GM04503 (cell line): ENCODE measurements at regions not wholly inside any gene's neighbourhood (a gene's known extent, or its start where the extent isn't known, plus 50 kb on each side); places are given as distances from the start of the nearest gene placed in this dataset.

ENCODE experiments used
- DNase-seq: peaks from one replicate; pipeline ENCODE4 v3.0.0-alpha.2; 2012; ENCODE audit warnings: low read depth

- no peak for DNase-seq
Measured at GRCh38 chr2:12287220-12287751, 429.4 kb upstream of the TRIB2 start.

- no peak for DNase-seq
Measured at GRCh38 chr2:12288048-12288447, 428.7 kb upstream of the TRIB2 start.

- DNase-seq = no peak
Measured at GRCh38 chr2:12289120-12289802, 427.5 kb upstream of the TRIB2 start.

- no peak for DNase-seq
Measured at GRCh38 chr2:12291303-12291702, 425.4 kb upstream of the TRIB2 start.

GRCh38 chr2:12293874-12294273 lies 422.9 kb upstream of the TRIB2 start:
- no peak for DNase-seq

GRCh38 chr2:12295856-12296519 lies 420.7 kb upstream of the TRIB2 start:
- no peak for DNase-seq

- DNase-seq = no peak
Measured at GRCh38 chr2:12296915-12297314, 419.8 kb upstream of the TRIB2 start.

GRCh38 chr2:12298352-12298751 lies 418.4 kb upstream of the TRIB2 start:
- DNase-seq = no peak

GRCh38 chr2:12299431-12299830 lies 417.3 kb upstream of the TRIB2 start:
- no peak for DNase-seq

- no peak for DNase-seq
Measured at GRCh38 chr2:12300019-12300602, 416.6 kb upstream of the TRIB2 start.

GRCh38 chr2:12300927-12301326 lies 415.8 kb upstream of the TRIB2 start:
- no peak for DNase-seq

- no peak for DNase-seq
Measured at GRCh38 chr2:12302140-12302539, 414.6 kb upstream of the TRIB2 start.

- DNase-seq = no peak
Measured at GRCh38 chr2:12302691-12303090, 414.0 kb upstream of the TRIB2 start.

- DNase-seq = no peak
Measured at GRCh38 chr2:12303181-12304030, 413.3 kb upstream of the TRIB2 start.

- DNase-seq = no peak
Measured at GRCh38 chr2:12304564-12305171, 412.1 kb upstream of the TRIB2 start.

GRCh38 chr2:12305931-12306330 lies 410.8 kb upstream of the TRIB2 start:
- DNase-seq = no peak

- no peak for DNase-seq
Measured at GRCh38 chr2:12310399-12310798, 406.3 kb upstream of the TRIB2 start.

- no peak for DNase-seq
Measured at GRCh38 chr2:12313445-12314126, 403.1 kb upstream of the TRIB2 start.

- DNase-seq = no peak
Measured at GRCh38 chr2:12314127-12314760, 402.5 kb upstream of the TRIB2 start.

- DNase-seq = no peak
Measured at GRCh38 chr2:12315224-12315623, 401.5 kb upstream of the TRIB2 start.

GRCh38 chr2:12316476-12316875 lies 400.3 kb upstream of the TRIB2 start:
- no peak for DNase-seq
